GM12864 (cell line): ENCODE measurements at regions not wholly inside any gene's neighbourhood (a gene's known extent, or its start where the extent isn't known, plus 50 kb on each side); places are given as distances from the start of the nearest gene placed in this dataset.
"Not testable (repeated sequence)": the region's sequence is repeated elsewhere in the genome, so short reads cannot be mapped to it uniquely, and the experiment has no call there.

Experiments used
- DNase-seq: peaks from one replicate; pipeline ENCODE4 v3.0.0-alpha.2; 2011; ENCODE audit warnings: low read depth
- H3K4me3 ChIP-seq: 2 replicates; pipeline ENCODE4 v1.5.1; 2011; ENCODE audit warnings: mild to moderate bottlenecking, low read depth, low read length, control low read depth
- CTCF ChIP-seq: IDR thresholded peaks from 2 replicates; pipeline ENCODE4 v1.5.1; 2011; ENCODE audit warnings: low read depth, mild to moderate bottlenecking, moderate library complexity, low read length, control low read depth, inconsistent platforms; ENCODE audit errors: missing control alignments

- no peak overlapping the region for H3K4me3 ChIP-seq
- no peak for TF ChIP-seq CTCF
- DNase-seq = no peak
Observed at GRCh38 chr12:131202592-131203378, 249.1 kb downstream of the ADGRD1 start.

GRCh38 chr12:131203666-131204415, 250.1 kb downstream of the ADGRD1 start:
- H3K4me3 ChIP-seq = no peak overlapping the region
- no peak for DNase-seq
- no peak for TF ChIP-seq CTCF

- no peak for DNase-seq
- H3K4me3 ChIP-seq = no peak overlapping the region
- TF ChIP-seq CTCF = no peak
Observed at GRCh38 chr12:131204416-131205274, 250.9 kb downstream of the ADGRD1 start.

- H3K4me3 ChIP-seq, DNase-seq: not testable (repeated sequence)
Observed at GRCh38 chr12:131205275-131205933, 251.7 kb downstream of the ADGRD1 start.

- not testable (repeated sequence) for H3K4me3 ChIP-seq, DNase-seq
Observed at GRCh38 chr12:131206630-131207299, 253.1 kb downstream of the ADGRD1 start.

DNA sequence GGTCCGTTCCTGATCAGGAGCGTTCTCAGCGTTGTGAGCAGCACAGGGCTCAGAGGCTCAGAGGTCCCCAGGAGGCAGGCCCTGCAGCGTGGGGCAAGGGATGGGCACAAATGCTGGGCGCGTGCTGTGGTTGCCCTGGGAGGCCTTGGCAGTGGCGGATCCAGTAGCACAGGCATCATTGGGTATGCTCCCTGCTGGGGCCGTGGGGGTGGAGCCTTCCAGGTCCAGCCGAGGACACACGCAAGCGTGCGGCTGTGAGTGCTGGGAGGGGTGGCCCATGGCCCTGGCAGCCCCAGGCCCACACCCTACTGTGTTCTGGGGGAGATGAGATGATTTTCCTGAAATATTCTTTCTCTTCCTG, 253.6 kb downstream of the ADGRD1 start:
- H3K4me3 ChIP-seq, DNase-seq: not testable (repeated sequence)

DNA sequence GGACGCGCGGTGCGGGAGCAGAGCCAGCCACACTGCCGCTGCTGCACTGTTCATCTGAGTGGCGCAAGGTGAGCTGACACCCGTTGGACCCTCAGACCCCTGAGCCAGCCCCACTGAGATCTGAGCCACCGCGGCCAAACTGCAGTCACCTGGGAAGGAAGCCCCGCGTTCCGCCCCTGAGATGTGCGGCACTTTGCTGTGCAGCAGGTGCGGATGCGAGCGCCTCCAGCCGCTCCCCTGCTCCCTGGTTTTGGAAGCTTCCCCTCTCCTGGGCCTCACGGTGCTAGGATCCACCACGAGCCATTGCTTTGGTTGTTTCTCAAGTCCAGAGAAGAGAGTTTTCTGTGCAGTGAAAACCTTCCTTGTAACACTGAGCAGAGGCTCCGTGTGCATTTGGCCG, 254.1 kb downstream of the ADGRD1 start:
- H3K4me3 ChIP-seq, DNase-seq: not testable (repeated sequence)

- no peak for DNase-seq
- no peak for TF ChIP-seq CTCF
- H3K4me3 ChIP-seq = no peak overlapping the region
Observed at GRCh38 chr12:131208425-131208824, 254.7 kb downstream of the ADGRD1 start.
